ENCODE measurements at regions not wholly inside any gene's neighbourhood (a gene's known extent, or its start where the extent isn't known, plus 50 kb on each side); places are given as distances from the start of the nearest gene placed in this dataset.

DNA sequence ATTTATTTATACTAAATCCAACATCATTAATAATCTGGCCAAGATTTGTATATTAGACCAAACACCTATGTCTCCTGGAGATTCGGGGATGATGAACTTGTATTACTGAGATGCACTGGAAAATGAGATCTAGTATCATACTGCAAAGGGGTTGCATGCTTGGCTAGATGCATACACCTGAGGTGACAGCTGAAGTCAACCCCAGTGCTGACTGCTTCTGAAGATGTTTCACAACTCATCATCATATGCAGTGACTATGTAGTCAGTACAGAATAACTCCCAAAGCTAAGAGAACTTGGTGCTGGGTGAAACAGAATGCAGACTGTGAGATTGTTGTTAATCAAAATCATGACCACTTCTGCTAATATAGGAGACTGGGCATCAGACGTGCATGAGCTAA is 1114.2 kb downstream of the NSUN3 start:
- ATAC-seq (ENCODE audit: insufficient read depth, low read depth) (no peak), DNase-seq (no peak)
- TF ChIP-seq CTCF (IDR thresholded peaks at IDR 0.05; ENCODE audit: borderline replicate concordance, extremely low read depth, low read length, poor library complexity, severe bottlenecking) (no peak), EZH2 (IDR thresholded peaks at IDR 0.05; ENCODE audit: borderline replicate concordance, low read depth, low read length, severe bottlenecking) (no peak)
- Histone ChIP-seq H3K9me3 (ENCODE audit: insufficient read depth, low read length, severe bottlenecking) (no peaks in the 10 kb centered on the region), H3K4me3 (ENCODE audit: low read depth in 1 of 2, low read length in 2 of 2) (no peak overlapping the region), H4K20me1 (ENCODE audit: insufficient read depth, low read length) (no peaks in the 10 kb centered on the region), H3K4me2 (ENCODE audit: insufficient read depth, low read length) (no peak overlapping the region), H3K4me1 (ENCODE audit: insufficient read depth, low read length) (no peaks in the 10 kb centered on the region), H3K36me3 (ENCODE audit: insufficient read depth, low read length) (no peaks in the 10 kb centered on the region), H3K27ac (ENCODE audit: low read length) (no peak overlapping the region), H3K79me2 (ENCODE audit: insufficient read depth, low read length) (no peaks in the 10 kb centered on the region), H3K27me3 (ENCODE audit: insufficient read depth, low read length, poor library complexity) (no peaks in the 10 kb centered on the region), H3K9ac (ENCODE audit: low read depth, low read length) (no peak overlapping the region), H2AFZ (ENCODE audit: low read depth, low read length) (no peak overlapping the region)

GRCh38 chr3:95184038-95184437 is 1121.2 kb downstream of the NSUN3 start:
- Histone ChIP-seq H3K4me3 (ENCODE audit: low read depth in 1 of 2, low read length in 2 of 2) (no peak overlapping the region), H3K4me2 (ENCODE audit: insufficient read depth, low read length) (no peak overlapping the region), H4K20me1 (ENCODE audit: insufficient read depth, low read length) (no peaks in the 10 kb centered on the region), H3K9ac (ENCODE audit: low read depth, low read length) (no peak overlapping the region), H3K4me1 (ENCODE audit: insufficient read depth, low read length) (no peaks in the 10 kb centered on the region), H3K27ac (ENCODE audit: low read length) (no peak overlapping the region), H2AFZ (ENCODE audit: low read depth, low read length) (no peak overlapping the region), H3K9me3 (ENCODE audit: insufficient read depth, low read length, severe bottlenecking) (no peaks in the 10 kb centered on the region), H3K36me3 (ENCODE audit: insufficient read depth, low read length) (no peaks in the 10 kb centered on the region), H3K79me2 (ENCODE audit: insufficient read depth, low read length) (no peaks in the 10 kb centered on the region), H3K27me3 (ENCODE audit: insufficient read depth, low read length, poor library complexity) (no peaks in the 10 kb centered on the region)
- no peak for DNase-seq
- ATAC-seq (ENCODE audit: insufficient read depth, low read depth), result no peak
- TF ChIP-seq CTCF (IDR thresholded peaks at IDR 0.05; ENCODE audit: borderline replicate concordance, extremely low read depth, low read length, poor library complexity, severe bottlenecking) (no peak), EZH2 (IDR thresholded peaks at IDR 0.05; ENCODE audit: borderline replicate concordance, low read depth, low read length, severe bottlenecking) (no peak)

DNA sequence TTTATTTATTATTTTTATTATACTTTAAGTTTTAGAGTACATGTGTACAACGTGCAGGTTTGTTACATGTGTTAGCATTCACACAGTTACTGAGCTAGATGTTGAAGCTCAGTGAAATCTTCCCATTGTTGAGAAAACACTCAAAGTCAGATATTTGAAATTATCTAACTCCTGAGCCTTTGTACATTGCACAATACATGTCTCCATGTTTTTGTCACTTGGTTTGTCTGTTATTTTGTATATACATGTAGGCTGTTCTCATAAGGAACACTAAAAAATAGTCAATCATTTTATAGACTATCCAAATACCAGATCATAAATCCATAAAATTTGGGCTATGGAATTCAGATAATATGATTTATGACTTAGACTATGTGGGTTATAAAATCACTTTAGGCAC is 1126.5 kb downstream of the NSUN3 start:
- Histone ChIP-seq H3K9me3 (ENCODE audit: insufficient read depth, low read length, severe bottlenecking) (no peaks in the 10 kb centered on the region), H3K36me3 (ENCODE audit: insufficient read depth, low read length) (no peaks in the 10 kb centered on the region), H4K20me1 (ENCODE audit: insufficient read depth, low read length) (no peaks in the 10 kb centered on the region), H3K9ac (ENCODE audit: low read depth, low read length) (no peak overlapping the region), H3K79me2 (ENCODE audit: insufficient read depth, low read length) (no peaks in the 10 kb centered on the region), H3K4me3 (ENCODE audit: low read depth in 1 of 2, low read length in 2 of 2) (no peak overlapping the region), H3K4me1 (ENCODE audit: insufficient read depth, low read length) (no peaks in the 10 kb centered on the region), H3K27me3 (ENCODE audit: insufficient read depth, low read length, poor library complexity) (no peaks in the 10 kb centered on the region), H2AFZ (ENCODE audit: low read depth, low read length) (no peak overlapping the region), H3K4me2 (ENCODE audit: insufficient read depth, low read length) (no peak overlapping the region), H3K27ac (ENCODE audit: low read length) (no peak overlapping the region)
- DNase-seq (no peak), ATAC-seq (ENCODE audit: insufficient read depth, low read depth) (no peak)
- no peak for TF ChIP-seq EZH2 (IDR thresholded peaks at IDR 0.05; ENCODE audit: borderline replicate concordance, low read depth, low read length, severe bottlenecking)
- TF ChIP-seq CTCF (IDR thresholded peaks at IDR 0.05; ENCODE audit: borderline replicate concordance, extremely low read depth, low read length, poor library complexity, severe bottlenecking), result no peak

DNA sequence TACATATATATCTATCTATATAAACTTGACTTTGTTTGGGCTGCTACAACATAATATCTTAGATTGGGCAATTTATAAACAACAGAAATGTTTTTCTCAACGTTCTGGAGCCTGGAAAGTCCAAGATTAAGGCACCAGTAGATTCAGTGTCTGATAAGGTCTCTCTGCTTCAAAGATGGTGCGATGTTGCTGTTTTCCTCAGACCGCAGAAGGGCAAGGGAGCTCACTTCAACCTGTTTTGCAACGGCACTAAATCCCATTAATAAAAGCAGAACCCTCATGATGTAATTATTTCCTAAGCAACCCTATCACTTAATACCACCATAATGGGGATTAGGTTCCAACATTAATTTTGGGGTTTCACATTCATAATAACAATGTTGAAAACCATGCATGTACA is 1134.8 kb downstream of the NSUN3 start:
- no peaks in the 10 kb centered on the region for H4K20me1 ChIP-seq (ENCODE audit: insufficient read depth, low read length)
- no peak overlapping the region for H3K27ac ChIP-seq (ENCODE audit: low read length)
- no peaks in the 10 kb centered on the region for H3K36me3 ChIP-seq (ENCODE audit: insufficient read depth, low read length)
- H3K4me3 ChIP-seq (ENCODE audit: low read depth in 1 of 2, low read length in 2 of 2), result no peak overlapping the region
- no peak overlapping the region for H3K4me2 ChIP-seq (ENCODE audit: insufficient read depth, low read length)
- H2AFZ ChIP-seq (ENCODE audit: low read depth, low read length), result no peak overlapping the region
- TF ChIP-seq EZH2 (IDR thresholded peaks at IDR 0.05; ENCODE audit: borderline replicate concordance, low read depth, low read length, severe bottlenecking), result no peak
- TF ChIP-seq CTCF (IDR thresholded peaks at IDR 0.05; ENCODE audit: borderline replicate concordance, extremely low read depth, low read length, poor library complexity, severe bottlenecking), result no peak
- no peaks in the 10 kb centered on the region for H3K4me1 ChIP-seq (ENCODE audit: insufficient read depth, low read length)
- ATAC-seq (ENCODE audit: insufficient read depth, low read depth), result no peak
- no peak overlapping the region for H3K9ac ChIP-seq (ENCODE audit: low read depth, low read length)
- no peaks in the 10 kb centered on the region for H3K27me3 ChIP-seq (ENCODE audit: insufficient read depth, low read length, poor library complexity)
- no peaks in the 10 kb centered on the region for H3K9me3 ChIP-seq (ENCODE audit: insufficient read depth, low read length, severe bottlenecking)
- no peak for DNase-seq
- no peaks in the 10 kb centered on the region for H3K79me2 ChIP-seq (ENCODE audit: insufficient read depth, low read length)

All from DND-41 (cell line).